OCI-M2 (cell line): ENCODE measurements at regions not wholly inside any gene's neighbourhood (a gene's known extent, or its start where the extent isn't known, plus 50 kb on each side); places are given as distances from the start of the nearest gene placed in this dataset.

Experiments
- DNase-seq: peaks from one replicate; lab custom pipeline; 2025; ENCODE audit not compliant: unreplicated experiment; lab: John Stamatoyannopoulos, UW

GRCh38 chr4:145251391-145251790 is 71.0 kb upstream of the OTUD4 start:
- no peak for DNase-seq

- no peak for DNase-seq
Observed at GRCh38 chr4:145248971-145249370, 68.6 kb upstream of the OTUD4 start.

GRCh38 chr4:145248502-145248901 is 68.1 kb upstream of the OTUD4 start:
- DNase-seq = no peak

GRCh38 chr4:145234091-145234706 is 53.8 kb upstream of the OTUD4 start:
- no peak for DNase-seq

- DNase-seq = no peak
Observed at GRCh38 chr4:145231906-145232700, 51.7 kb upstream of the OTUD4 start.

- no peak for DNase-seq
Observed at GRCh38 chr4:145230726-145231125, 50.3 kb upstream of the OTUD4 start.
